Globus pallidus (tissue), 1 donor: ENCODE measurements at regions not wholly inside any gene's neighbourhood (a gene's known extent, or its start where the extent isn't known, plus 50 kb on each side); places are given as distances from the start of the nearest gene placed in this dataset.
"Not testable (repeated sequence)": the region's sequence is repeated elsewhere in the genome, so short reads cannot be mapped to it uniquely, and the experiment has no call there.

Source experiments
- DNase-seq: peaks from one replicate; pipeline ENCODE4 v3.0.0-alpha.2; 2015; ENCODE audit warnings: low spot score

- DNase-seq: no peak
These were observed 61.9 kb upstream of the RPL38 start for GRCh38 chr17:74141612-74142011.

DNA sequence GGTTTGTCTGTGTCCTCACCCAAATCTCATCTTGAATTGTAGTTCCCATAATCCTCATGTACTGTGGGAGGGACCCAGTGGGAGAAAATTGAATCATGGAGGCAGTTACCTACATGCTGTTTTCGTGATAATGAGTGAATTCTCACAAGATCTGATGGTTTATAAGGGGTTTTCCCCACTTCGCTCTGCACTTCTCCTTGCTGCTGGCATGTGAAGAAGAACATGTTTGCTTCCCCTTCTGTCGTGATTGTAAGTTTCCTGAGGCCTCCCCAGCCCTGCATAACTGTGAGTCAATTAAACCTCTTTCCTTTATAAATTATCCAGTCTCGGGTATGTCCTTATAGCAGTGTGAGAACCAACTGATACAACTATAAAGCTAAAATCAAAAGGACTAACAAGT lies 60.2 kb upstream of the RPL38 start:
- not testable (repeated sequence) for DNase-seq

- no peak for DNase-seq
These were observed 57.7 kb upstream of the RPL38 start for GRCh38 chr17:74145756-74146155.

DNA sequence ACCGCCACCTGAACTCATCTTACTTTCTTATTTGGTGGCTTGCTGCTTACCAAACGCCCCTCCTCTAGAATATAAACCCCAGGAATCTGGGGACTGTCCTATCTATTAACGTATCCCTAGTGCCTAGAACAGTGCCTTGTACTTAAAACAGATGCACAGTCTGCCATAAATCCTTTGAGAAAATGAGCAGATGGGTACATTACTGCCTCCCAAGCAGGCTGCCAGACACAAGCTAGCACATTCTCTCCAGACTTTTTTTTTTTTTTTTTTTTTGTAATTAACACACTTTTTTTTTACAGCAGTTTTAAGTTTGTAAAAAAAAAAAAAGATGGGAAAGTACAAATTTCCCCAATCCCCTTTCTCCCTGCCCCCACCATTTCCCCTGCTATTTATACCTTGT lies 57.3 kb upstream of the RPL38 start:
- DNase-seq: no peak

DNA sequence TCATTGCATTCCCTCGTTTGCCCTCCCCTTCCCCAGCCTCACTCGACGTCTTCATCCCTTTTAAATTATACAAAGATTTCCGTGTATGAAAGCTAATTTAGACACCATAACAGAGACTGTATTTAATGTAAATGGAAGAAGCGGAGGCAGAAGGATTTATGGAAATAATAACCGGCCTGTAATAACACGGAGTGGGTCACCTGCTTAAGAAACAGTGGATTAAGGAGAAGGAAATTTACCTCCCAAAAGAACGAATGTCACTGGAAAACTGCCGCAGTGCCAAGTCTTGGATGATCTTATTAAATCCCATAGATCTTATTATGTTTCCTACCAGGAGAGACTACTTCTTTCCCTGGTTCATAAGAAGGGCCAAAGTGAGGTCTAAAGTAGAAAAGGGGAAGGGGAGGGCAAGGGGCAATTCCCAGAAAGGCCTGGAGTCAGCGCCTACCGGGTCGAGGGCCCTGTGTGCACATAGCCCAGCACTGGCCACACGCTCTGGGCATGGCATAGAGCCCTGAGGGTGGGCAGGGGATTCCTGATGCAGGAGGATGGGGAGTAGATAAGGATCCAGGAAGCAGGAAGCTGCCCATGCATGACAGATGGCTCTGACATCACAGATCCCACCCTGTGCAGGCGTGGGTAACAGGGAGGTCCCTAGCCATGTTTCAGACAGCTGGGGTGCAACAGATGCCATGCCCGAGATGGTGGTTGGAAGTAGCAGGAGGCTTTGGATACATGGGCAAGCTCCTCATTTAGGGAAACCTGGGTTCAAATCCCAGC lies 56.2 kb upstream of the RPL38 start:
- no peak for DNase-seq

GRCh38 chr17:74147966-74148365 lies 55.5 kb upstream of the RPL38 start:
- no peak for DNase-seq

DNA sequence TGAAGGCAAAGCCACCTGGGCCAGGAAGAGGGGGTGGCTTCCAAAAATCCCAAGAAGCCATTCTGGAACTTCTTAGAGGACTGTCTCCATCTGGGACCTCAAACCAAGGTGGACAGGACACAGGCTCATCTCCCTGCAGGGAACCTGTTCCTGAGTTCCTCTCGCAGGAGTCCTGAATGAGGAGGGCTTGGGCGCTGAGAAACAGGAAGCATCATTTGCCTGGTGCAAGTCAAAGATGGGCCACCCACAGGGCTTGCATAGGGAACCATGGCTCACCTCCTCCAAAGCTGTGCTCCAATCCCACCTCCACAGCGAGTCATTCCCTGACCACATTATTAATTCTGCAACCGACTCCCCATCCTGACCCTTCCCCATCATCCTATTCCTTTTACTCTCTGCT lies 55.0 kb upstream of the RPL38 start:
- no peak for DNase-seq

DNA sequence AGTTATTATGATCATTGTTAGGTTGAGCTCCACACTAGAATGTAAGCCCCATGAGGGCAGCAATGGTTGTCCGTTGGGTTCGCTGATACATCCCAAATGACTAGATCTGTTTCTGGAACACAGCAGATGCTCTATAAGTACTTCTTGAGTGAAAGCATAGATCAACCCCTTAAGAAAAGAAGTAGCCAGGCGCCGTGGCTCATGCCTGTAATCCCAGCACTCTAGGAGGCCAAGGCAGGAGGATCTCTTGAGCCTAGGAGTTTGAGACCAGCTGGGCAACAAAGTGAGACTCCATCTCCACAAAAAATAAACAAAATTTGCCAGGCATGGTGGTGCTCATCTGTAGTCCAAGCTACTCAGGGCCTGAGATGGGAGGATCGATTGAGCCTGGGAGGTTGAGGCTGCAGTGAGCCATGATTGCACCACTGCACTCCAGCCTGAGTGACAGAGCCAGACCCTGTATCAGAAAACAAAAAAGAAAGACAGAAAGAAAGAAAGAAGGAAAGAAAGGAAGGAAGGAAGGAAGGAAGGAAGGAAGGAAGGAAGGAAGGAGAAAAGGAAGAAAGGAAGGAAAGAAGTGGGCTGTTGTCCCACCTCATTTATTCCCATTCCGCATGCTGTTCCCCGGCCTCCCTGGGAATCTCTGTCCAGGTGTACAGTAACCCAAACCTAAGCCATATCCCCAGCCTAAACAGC lies 54.4 kb upstream of the RPL38 start:
- DNase-seq: no peak

DNA sequence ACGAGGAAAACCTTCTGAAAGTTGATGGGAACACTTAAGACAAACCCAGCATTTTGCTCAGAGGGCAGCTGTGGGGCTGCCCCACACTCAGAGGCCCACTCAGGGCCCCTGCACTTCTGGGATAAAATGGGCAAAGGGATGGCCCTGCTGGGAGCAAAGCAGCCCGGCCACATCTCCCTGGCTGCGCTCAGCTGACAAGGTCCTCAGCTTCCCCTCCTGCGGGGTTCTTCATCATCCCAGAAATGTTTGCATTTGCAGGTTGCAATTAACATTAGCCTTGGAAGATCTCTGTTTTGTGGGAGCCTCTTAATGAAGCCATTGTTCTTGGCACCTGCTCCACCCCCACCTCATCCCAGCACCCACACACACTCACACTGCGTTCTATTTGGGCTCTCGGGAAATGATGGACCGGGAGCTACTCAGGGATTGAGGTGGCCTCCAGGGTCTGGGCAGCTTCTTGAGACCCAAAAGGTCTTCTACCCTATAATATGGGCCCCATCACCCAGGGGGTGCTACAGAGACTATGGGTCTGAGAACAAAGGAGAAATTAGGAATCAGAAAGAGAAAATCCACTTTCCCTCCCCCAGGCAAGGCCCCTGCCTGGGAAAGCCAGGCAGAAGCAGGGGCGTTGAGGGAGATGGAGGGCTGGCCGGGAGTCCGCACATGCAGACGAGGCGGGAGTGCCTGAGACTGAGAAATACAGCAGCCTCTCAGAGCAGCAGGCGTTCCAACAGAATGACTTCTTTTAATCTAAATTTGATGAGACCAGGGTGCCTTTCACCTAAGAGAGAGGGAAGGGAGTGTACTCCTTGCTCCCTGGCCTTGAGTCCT lies 53.7 kb upstream of the RPL38 start:
- DNase-seq: no peak

DNA sequence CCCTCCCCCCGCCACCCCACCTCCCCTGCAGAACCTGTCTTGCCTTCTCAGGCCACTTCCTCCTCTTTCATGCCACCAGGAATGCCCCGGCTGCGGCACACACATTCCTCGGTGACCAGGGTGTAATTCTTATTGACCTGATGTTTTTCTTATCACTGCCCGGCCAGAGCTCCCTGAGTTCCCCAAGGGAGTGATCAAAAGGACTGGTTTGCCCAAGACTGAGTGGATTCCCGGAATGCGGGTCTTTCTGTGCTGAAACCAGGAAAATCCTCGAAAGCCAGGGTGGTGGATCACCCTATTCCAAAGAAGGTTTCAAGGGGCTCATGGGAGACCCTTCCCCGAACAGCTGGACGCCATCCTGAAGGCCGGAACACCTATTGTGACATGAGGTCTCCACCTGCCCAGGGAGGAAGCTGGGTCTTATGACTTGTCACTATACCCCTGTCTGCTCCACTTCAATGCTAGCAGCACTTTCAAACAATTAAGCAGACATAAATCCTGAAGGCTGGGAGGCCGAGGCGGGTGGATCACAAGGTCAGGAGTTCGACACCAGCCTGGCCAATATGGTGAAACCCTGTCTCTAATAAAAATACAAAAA lies 53.0 kb upstream of the RPL38 start:
- DNase-seq: no peak

GRCh38 chr17:74151551-74152315 lies 51.7 kb upstream of the RPL38 start:
- DNase-seq: no peak

GRCh38 chr17:74152591-74153455 lies 50.7 kb upstream of the RPL38 start:
- no peak for DNase-seq

DNA sequence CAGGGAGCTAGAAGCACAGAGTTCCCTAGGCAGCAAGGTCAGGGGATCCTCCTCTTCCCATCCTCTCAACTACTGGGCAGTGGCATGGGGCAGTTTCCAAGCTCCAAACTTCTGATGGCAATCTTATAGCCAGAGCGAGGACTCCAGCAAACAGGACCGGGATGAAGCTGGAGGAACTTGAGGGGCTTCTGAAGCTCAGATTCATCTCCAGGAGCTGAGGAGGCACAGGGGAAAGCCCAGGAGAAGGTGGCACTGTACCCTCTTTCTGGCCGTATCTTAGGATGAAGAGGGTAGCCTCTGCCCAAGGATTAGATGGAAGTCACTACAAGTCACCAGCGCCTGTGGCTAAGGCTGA lies 50.0 kb upstream of the RPL38 start:
- DNase-seq: no peak
